ENCODE measurements at regions not wholly inside any gene's neighbourhood (a gene's known extent, or its start where the extent isn't known, plus 50 kb on each side); places are given as distances from the start of the nearest gene placed in this dataset.

DNA sequence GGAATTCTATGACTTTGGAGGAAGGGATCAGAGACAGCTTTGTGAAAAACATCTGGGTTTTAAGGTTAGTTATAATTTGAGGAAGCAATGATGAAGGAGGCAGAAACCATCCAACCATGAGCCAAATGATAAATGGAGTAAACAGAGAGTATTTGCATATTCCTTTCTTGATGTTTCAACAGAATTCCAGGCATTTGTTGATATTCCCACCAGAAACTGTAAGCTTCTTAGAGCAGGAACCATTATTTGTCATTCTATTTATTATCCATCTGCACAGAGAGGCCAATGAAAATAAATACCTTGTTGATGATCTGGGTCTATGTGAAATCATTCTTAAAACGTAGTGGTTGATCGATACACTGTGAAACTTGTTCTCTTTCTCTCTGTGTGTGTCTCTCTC lies 715.3 kb downstream of the INHBA start:
- no peak overlapping the region for H2BK15ac ChIP-seq (ENCODE audit: low read length)
- no peaks in the 10 kb centered on the region for H4K20me1 ChIP-seq (replicated peaks in 1 of 2; ENCODE audit: control insufficient read depth in 1 of 2, insufficient read depth in 2 of 2, low read length in 2 of 2)
- H2BK120ac ChIP-seq (replicated peaks; ENCODE audit: low read depth, low read length) = no peak overlapping the region
- H2BK20ac ChIP-seq (ENCODE audit: low read length) = no peak overlapping the region
- no peak overlapping the region for H4K91ac ChIP-seq (replicated peaks; ENCODE audit: insufficient read length, low read length)
- WGBS, 2 experiments (ENCODE audit: extremely low coverage in 1 of 2, insufficient coverage in 1 of 2, insufficient read length in 1 of 2, insufficient replicate concordance in 2 of 2, low coverage in 1 of 2, low lambda C conversion rate in 2 of 2, missing lambda C conversion rate in 1 of 2) = 81% methylated on average over 2 of the region's 2 CpGs; no CpG with 5 or more reads in 1 of the 2 experiments
- H3K18ac ChIP-seq (ENCODE audit: extremely low read depth, low read length) = no peak overlapping the region
- no peaks in the 10 kb centered on the region for H3K4me1 ChIP-seq (replicated peaks in 1 of 4; ENCODE audit: control insufficient read depth in 3 of 4, insufficient read depth in 4 of 4, low read length in 3 of 4)
- CTCF ChIA-PET (ENCODE audit: partially characterized antibody) = interaction anchor here (0.7 to 1.1 kb wide), 3 partner anchors 14 to 46 kb away, joined by 3 to 4 read pairs (median 3); no protein-coding TSS in a partner anchor
- no peak overlapping the region for H3K23ac ChIP-seq (ENCODE audit: insufficient read length)
- no peaks in the 10 kb centered on the region for H3K36me3 ChIP-seq (ENCODE audit: control insufficient read depth in 2 of 4, insufficient read depth in 4 of 4, low read length in 3 of 4)
- no peak overlapping the region for H2AK5ac ChIP-seq (ENCODE audit: low read depth, low read length)
- H3K56ac ChIP-seq (replicated peaks; ENCODE audit: insufficient read length, low read depth, low read length) = no peak overlapping the region
- no peak overlapping the region for H2BK5ac ChIP-seq (ENCODE audit: low read depth, low read length)
- no peak overlapping the region for H3K4me3 ChIP-seq (ENCODE audit: extremely low read depth in 1 of 4, insufficient read depth in 2 of 4, low read depth in 3 of 4, low read length in 4 of 4)
- H3K14ac ChIP-seq (ENCODE audit: insufficient read length) = no peak overlapping the region
- DNase-seq (ENCODE audit: low read depth in 1 of 2, low spot score in 2 of 2) (no peak), FAIRE-seq (no peak)
- H4K5ac ChIP-seq (ENCODE audit: insufficient read length, low read depth, low read length) = no peak overlapping the region
- H3K27ac ChIP-seq (ENCODE audit: low read depth, low read length) = no peak overlapping the region
- no peak overlapping the region for H3K9ac ChIP-seq (replicated peaks in 1 of 4; ENCODE audit: extremely low read depth in 1 of 4, low read depth in 3 of 4, low read length in 3 of 4)
- H3K79me1 ChIP-seq (ENCODE audit: low read depth, low read length) = no peaks in the 10 kb centered on the region
- no peak overlapping the region for H2AFZ ChIP-seq (ENCODE audit: low read length)
- H4K8ac ChIP-seq (ENCODE audit: extremely low read depth, insufficient read depth, low read length) = no peak overlapping the region
- no peak overlapping the region for H3K4me2 ChIP-seq (ENCODE audit: insufficient read depth in 1 of 2, low read depth in 2 of 2, low read length in 2 of 2)
- H3K23me2 ChIP-seq (ENCODE audit: low read depth, low read length) = no peaks in the 10 kb centered on the region
- TF ChIP-seq GABPA (IDR thresholded peaks at IDR 0.05; ENCODE audit: borderline replicate concordance, insufficient read depth, low read length) (no peak), SUZ12 (IDR thresholded peaks at IDR 0.05; ENCODE audit: low read length) (no peak), CHD1 (IDR thresholded peaks at IDR 0.05; ENCODE audit: low read depth, low read length) (no peak), TEAD4 (IDR thresholded peaks at IDR 0.05; ENCODE audit: low read depth, low read length) (no peak), E2F6 (IDR thresholded peaks at IDR 0.05) (no peak), RNF2 (IDR thresholded peaks at IDR 0.05; ENCODE audit: borderline replicate concordance, low read depth, low read length, missing control alignments, poor library complexity, severe bottlenecking) (no peak), CBX8 (IDR thresholded peaks at IDR 0.05; ENCODE audit: borderline replicate concordance, low read depth, low read length) (no peak)
- H3K4ac ChIP-seq (replicated peaks; ENCODE audit: insufficient read length, low read depth, low read length) = no peak overlapping the region
- H2BK12ac ChIP-seq (ENCODE audit: low read depth, low read length) = no peak overlapping the region
- H3K27me3 ChIP-seq (replicated peaks in 1 of 4; ENCODE audit: control insufficient read depth in 3 of 4, extremely low read depth in 1 of 4, insufficient read depth in 3 of 4, low read length in 3 of 4) = peaks cover 0 to 1% (median 0%) of the 10 kb centered on the region in 4 experiments; a peak in 1 of 7 replicates
- no peaks in the 10 kb centered on the region for H3K79me2 ChIP-seq (ENCODE audit: control insufficient read depth in 1 of 2, insufficient read depth in 2 of 2, low read length in 2 of 2)
- H3K9me3 ChIP-seq (ENCODE audit: insufficient read depth in 2 of 2, low read depth in 1 of 2, low read length in 1 of 2) = no peaks in the 10 kb centered on the region
- POLR2A ChIA-PET (ENCODE audit: partially characterized antibody) = no interaction called here
